A673 (cell line): ENCODE measurements at regions not wholly inside any gene's neighbourhood (a gene's known extent, or its start where the extent isn't known, plus 50 kb on each side); places are given as distances from the start of the nearest gene placed in this dataset.

Experiments
- BruUV-seq: library from RNA; stranded (reverse); fragments of 400-500 nt; replicated peaks from 2 replicates; lab custom pipeline; 2021; lab: Mats Ljungman, UMichigan
- CTCF ChIA-PET: fragments of 300-600 bp; sonication (Branson Sonifier 250); formaldehyde crosslinking; loops from one replicate; lab custom pipeline; 2022; ENCODE audit warnings: antibody characterized with exemption; lab: Charles Lee
- POLR2A ChIA-PET: fragments of 300-600 bp; sonication (Branson Sonifier 250); formaldehyde crosslinking; loops from one replicate; lab custom pipeline; 2022; ENCODE audit warnings: antibody characterized with exemption; ENCODE audit not compliant: low non-redundant PET; lab: Charles Lee
- DNase-seq: peaks from one replicate; pipeline ENCODE4 v3.0.0-alpha.2; 2015; ENCODE audit warnings: low spot score
- H3K27ac ChIP-seq: fragments of 200-600 bp; sonication (generic); 2 replicates; pipeline ENCODE4 v1.5.1; 2016; ENCODE audit warnings: mixed run types, low read depth, mild to moderate bottlenecking, mixed read lengths, antibody characterized with exemption, low read length; ENCODE audit not compliant: poor library complexity, severe bottlenecking
- H3K27me3 ChIP-seq: fragments of 200-600 bp; sonication (generic); replicated peaks from 2 replicates; pipeline ENCODE4 v1.6.1; 2017; ENCODE audit warnings: mixed run types, low read depth, mild to moderate bottlenecking, mixed read lengths, antibody characterized with exemption, low read length; ENCODE audit not compliant: insufficient read depth, poor library complexity
- H3K36me3 ChIP-seq: fragments of 200-600 bp; sonication (generic); 2 replicates; pipeline ENCODE4 v1.6.1; 2016; ENCODE audit warnings: mixed run types, mild to moderate bottlenecking, mixed read lengths, antibody characterized with exemption, low read length; ENCODE audit not compliant: insufficient read depth, poor library complexity, severe bottlenecking
- H3K4me1 ChIP-seq: fragments of 200-600 bp; sonication (generic); 2 replicates; pipeline ENCODE4 v1.6.1; 2017; ENCODE audit warnings: mixed run types, mild to moderate bottlenecking, mixed read lengths, antibody characterized with exemption, low read length; ENCODE audit not compliant: insufficient read depth, poor library complexity, severe bottlenecking
- H3K4me3 ChIP-seq: fragments of 200-600 bp; sonication (generic); 2 replicates; pipeline ENCODE4 v1.5.1; 2016; ENCODE audit warnings: low read depth, mixed run types, mild to moderate bottlenecking, mixed read lengths, low read length; ENCODE audit not compliant: poor library complexity, severe bottlenecking
- H3K9me3 ChIP-seq: fragments of 200-600 bp; sonication (generic); 2 replicates; pipeline ENCODE4 v1.6.1; 2016; ENCODE audit warnings: mixed run types, low read depth, mild to moderate bottlenecking, mixed read lengths, antibody characterized with exemption, low read length; ENCODE audit not compliant: poor library complexity, severe bottlenecking
- EZH2 ChIP-seq: fragments of 200-600 bp; sonication (generic); IDR thresholded peaks from 2 replicates; pipeline ENCODE4 v1.6.1; 2017; ENCODE audit warnings: borderline replicate concordance, low read depth, mild to moderate bottlenecking, mixed read lengths, antibody characterized with exemption, low read length; ENCODE audit not compliant: poor library complexity, severe bottlenecking
- intact Hi-C: fragments of 100-400 bp; cut with micrococcal nuclease; formaldehyde crosslinking; loops from one replicate; pipeline ENCODE4 v1.10.0; 2022; ENCODE audit not compliant: unreplicated experiment
- TF ChIP-seq, protein P1 (sequence below): fragments of 300-800, 200-600 bp; sonication (generic); conservative IDR thresholded peaks from 2 replicates; pipeline ENCODE4 v1.5.1; 2017; ENCODE audit warnings: low read depth, mild to moderate bottlenecking, antibody characterized with exemption, low read length, moderate library complexity, mixed read lengths

DNA sequence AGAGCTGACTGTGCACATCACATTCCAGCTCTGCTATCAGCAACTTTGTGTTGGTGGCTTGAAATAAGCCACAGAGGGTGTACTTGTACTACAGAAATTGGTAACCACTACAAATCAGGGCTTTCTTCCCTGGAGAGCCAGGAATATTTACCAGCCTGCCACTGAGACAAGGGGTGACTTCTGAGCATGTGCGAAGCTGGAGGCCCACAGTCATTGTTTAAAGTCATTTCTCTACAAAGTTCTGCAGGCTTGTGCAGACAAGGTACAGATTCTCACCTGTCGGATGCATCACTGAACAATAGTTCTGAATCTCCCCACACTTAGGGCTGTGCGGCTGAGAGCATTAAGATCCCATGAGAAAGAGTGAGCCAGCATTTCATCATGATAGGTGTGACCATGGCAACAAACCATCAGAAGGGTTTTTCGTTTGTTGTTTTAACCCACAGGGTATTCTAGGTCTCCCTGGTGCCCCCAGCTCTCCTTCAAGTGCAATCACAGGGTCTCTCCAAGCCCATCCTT lies 292.8 kb downstream of the CDC5L start:
- TF ChIP-seq, protein P1, sequence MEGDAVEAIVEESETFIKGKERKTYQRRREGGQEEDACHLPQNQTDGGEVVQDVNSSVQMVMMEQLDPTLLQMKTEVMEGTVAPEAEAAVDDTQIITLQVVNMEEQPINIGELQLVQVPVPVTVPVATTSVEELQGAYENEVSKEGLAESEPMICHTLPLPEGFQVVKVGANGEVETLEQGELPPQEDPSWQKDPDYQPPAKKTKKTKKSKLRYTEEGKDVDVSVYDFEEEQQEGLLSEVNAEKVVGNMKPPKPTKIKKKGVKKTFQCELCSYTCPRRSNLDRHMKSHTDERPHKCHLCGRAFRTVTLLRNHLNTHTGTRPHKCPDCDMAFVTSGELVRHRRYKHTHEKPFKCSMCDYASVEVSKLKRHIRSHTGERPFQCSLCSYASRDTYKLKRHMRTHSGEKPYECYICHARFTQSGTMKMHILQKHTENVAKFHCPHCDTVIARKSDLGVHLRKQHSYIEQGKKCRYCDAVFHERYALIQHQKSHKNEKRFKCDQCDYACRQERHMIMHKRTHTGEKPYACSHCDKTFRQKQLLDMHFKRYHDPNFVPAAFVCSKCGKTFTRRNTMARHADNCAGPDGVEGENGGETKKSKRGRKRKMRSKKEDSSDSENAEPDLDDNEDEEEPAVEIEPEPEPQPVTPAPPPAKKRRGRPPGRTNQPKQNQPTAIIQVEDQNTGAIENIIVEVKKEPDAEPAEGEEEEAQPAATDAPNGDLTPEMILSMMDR = no peak
- TF ChIP-seq EZH2 = no peak
- ChIA-PET CTCF (no interaction called here), POLR2A (no interaction called here)
- Histone ChIP-seq H3K27me3 (no peaks in the 10 kb centered on the region), H3K4me3 (no peak overlapping the region), H3K36me3 (no peaks in the 10 kb centered on the region), H3K4me1 (no peaks in the 10 kb centered on the region), H3K9me3 (no peaks in the 10 kb centered on the region), H3K27ac (no peak overlapping the region)
- no TSS peak for BruUV-seq
- intact Hi-C loops = no loop called here
- DNase-seq = no peak

DNA sequence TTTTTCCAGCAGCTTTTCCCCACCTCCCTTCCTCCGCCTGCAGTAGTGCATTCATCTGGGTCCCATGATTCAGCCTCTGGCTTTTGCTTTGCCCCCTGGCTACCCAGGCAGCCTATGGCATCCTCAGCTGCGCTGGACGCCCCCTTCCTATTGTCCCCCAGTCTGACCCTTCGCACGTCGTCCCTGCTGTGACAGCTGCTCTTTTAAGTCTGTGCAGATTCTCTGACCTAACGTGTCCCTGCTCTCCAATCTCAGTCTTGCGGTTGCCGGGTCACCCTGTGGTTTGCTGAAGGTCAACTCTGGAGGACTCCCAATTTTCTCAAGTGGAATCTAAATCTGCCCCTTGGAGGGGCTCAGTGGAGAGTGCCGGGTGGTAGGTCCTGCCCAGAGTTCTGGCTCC lies 294.3 kb downstream of the CDC5L start:
- no TSS peak for BruUV-seq

DNA sequence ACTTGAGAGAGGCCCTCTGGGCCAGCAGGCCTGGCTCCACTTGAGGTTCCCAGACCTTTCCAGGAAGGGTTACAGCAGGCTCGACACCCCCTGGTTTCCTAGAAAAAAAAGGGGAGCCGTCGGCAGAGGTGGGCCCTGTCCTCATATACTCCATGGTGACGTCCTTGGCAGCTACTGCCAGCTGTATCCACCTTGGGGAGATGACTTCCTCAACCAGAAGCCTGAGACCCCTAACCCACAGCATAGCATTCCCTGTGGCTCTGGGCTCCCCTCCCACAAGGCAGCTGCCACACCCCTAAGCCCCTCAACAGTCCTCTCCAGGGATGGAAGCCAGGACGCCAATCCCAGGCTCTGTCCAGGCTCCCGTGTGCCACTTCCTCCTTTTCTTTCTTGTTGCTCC lies 294.8 kb downstream of the CDC5L start:
- DNase-seq = no peak
- no peak for TF ChIP-seq EZH2
- TF ChIP-seq, protein P1 = no peak
- intact Hi-C loops = no loop called here

More for the DNA sequence above, 294.3 kb downstream of the CDC5L start:
- ChIA-PET POLR2A (no interaction called here), CTCF (interaction anchor here (0.6 kb wide), 1 partner anchor 9 kb away, joined by 5 read pairs; no protein-coding TSS in a partner anchor)
- intact Hi-C loops = no loop called here
- H3K9me3 ChIP-seq = no peaks in the 10 kb centered on the region
- no peak overlapping the region for H3K27ac ChIP-seq
- DNase-seq = no peak
- no peaks in the 10 kb centered on the region for H3K36me3 ChIP-seq
- no peaks in the 10 kb centered on the region for H3K27me3 ChIP-seq
- no peaks in the 10 kb centered on the region for H3K4me1 ChIP-seq
- H3K4me3 ChIP-seq = no peak overlapping the region
- TF ChIP-seq EZH2 = no peak
- TF ChIP-seq, protein P1 = no peak

More for the DNA sequence above, 294.8 kb downstream of the CDC5L start:
- Histone ChIP-seq H3K27ac (no peak overlapping the region), H3K36me3 (no peaks in the 10 kb centered on the region), H3K4me1 (no peaks in the 10 kb centered on the region), H3K4me3 (no peak overlapping the region), H3K9me3 (no peaks in the 10 kb centered on the region), H3K27me3 (no peaks in the 10 kb centered on the region)
- CTCF ChIA-PET = interaction anchor here (0.6 kb wide), 1 partner anchor 10 kb away, joined by 5 read pairs; no protein-coding TSS in a partner anchor
- BruUV-seq = no TSS peak
- POLR2A ChIA-PET = no interaction called here
